ENCODE measurements at regions not wholly inside any gene's neighbourhood (a gene's known extent, or its start where the extent isn't known, plus 50 kb on each side); places are given as distances from the start of the nearest gene placed in this dataset.

- H3K27ac ChIP-seq = no peak overlapping the region
- no peaks in the 10 kb centered on the region for H3K36me3 ChIP-seq
- TF ChIP-seq CTCF (IDR thresholded peaks at IDR 0.05) = no peak
- no peaks in the 10 kb centered on the region for H3K4me1 ChIP-seq (ENCODE audit: control insufficient read depth in 1 of 2, insufficient read depth in 1 of 2, low read depth in 1 of 2, low read length in 1 of 2)
- no peak overlapping the region for H3K4me3 ChIP-seq (ENCODE audit: low read depth in 1 of 2, low read length in 1 of 2)
- no peaks in the 10 kb centered on the region for H3K9me3 ChIP-seq
- peaks cover 11% of the 10 kb centered on the region for H3K27me3 ChIP-seq
These were observed 130.2 kb upstream of the PPP1R26 start for GRCh38 chr9:135349212-135350002.

GRCh38 chr9:135350003-135350315, 129.6 kb upstream of the PPP1R26 start:
- H3K27me3 ChIP-seq = peaks cover 5% of the 10 kb centered on the region
- no peak overlapping the region for H3K27ac ChIP-seq
- no peak overlapping the region for H3K4me3 ChIP-seq (ENCODE audit: low read depth in 1 of 2, low read length in 1 of 2)
- no peaks in the 10 kb centered on the region for H3K4me1 ChIP-seq (ENCODE audit: control insufficient read depth in 1 of 2, insufficient read depth in 1 of 2, low read depth in 1 of 2, low read length in 1 of 2)
- TF ChIP-seq CTCF (IDR thresholded peaks at IDR 0.05) = no peak
- no peaks in the 10 kb centered on the region for H3K36me3 ChIP-seq
- no peaks in the 10 kb centered on the region for H3K9me3 ChIP-seq

GRCh38 chr9:135353935-135354334, 125.6 kb upstream of the PPP1R26 start:
- Histone ChIP-seq H3K27ac (no peak overlapping the region), H3K9me3 (no peaks in the 10 kb centered on the region), H3K4me3 (ENCODE audit: low read depth in 1 of 2, low read length in 1 of 2) (no peak overlapping the region), H3K4me1 (ENCODE audit: control insufficient read depth in 1 of 2, insufficient read depth in 1 of 2, low read depth in 1 of 2, low read length in 1 of 2) (no peaks in the 10 kb centered on the region), H3K27me3 (no peaks in the 10 kb centered on the region), H3K36me3 (no peaks in the 10 kb centered on the region)
- no peak for TF ChIP-seq CTCF (IDR thresholded peaks at IDR 0.05)

GRCh38 chr9:135355521-135356011, 124.0 kb upstream of the PPP1R26 start:
- no peak for TF ChIP-seq CTCF (IDR thresholded peaks at IDR 0.05)
- no peak overlapping the region for H3K4me3 ChIP-seq (ENCODE audit: low read depth in 1 of 2, low read length in 1 of 2)

GRCh38 chr9:135356021-135356420, 123.6 kb upstream of the PPP1R26 start:
- Histone ChIP-seq H3K4me1 (ENCODE audit: control insufficient read depth in 1 of 2, insufficient read depth in 1 of 2, low read depth in 1 of 2, low read length in 1 of 2) (no peaks in the 10 kb centered on the region), H3K36me3 (no peaks in the 10 kb centered on the region), H3K27ac (no peak overlapping the region), H3K27me3 (no peaks in the 10 kb centered on the region), H3K4me3 (ENCODE audit: low read depth in 1 of 2, low read length in 1 of 2) (no peak overlapping the region), H3K9me3 (no peaks in the 10 kb centered on the region)
- TF ChIP-seq CTCF (IDR thresholded peaks at IDR 0.05) = no peak

More at GRCh38 chr9:135355521-135356011, 124.0 kb upstream of the PPP1R26 start:
- H3K27ac ChIP-seq = no peak overlapping the region
- H3K36me3 ChIP-seq = no peaks in the 10 kb centered on the region
- H3K4me1 ChIP-seq (ENCODE audit: control insufficient read depth in 1 of 2, insufficient read depth in 1 of 2, low read depth in 1 of 2, low read length in 1 of 2) = no peaks in the 10 kb centered on the region
- H3K27me3 ChIP-seq = no peaks in the 10 kb centered on the region
- H3K9me3 ChIP-seq = no peaks in the 10 kb centered on the region

All from neutrophil (primary cell).